OCI-LY3 (cell line): ENCODE measurements at regions not wholly inside any gene's neighbourhood (a gene's known extent, or its start where the extent isn't known, plus 50 kb on each side); places are given as distances from the start of the nearest gene placed in this dataset.

Source experiments
- H2AFZ ChIP-seq: fragments of 200-600, 300-600 bp; shearing (Covaris generic); 2 replicates; pipeline ENCODE4 v1.6.0; 2014; ENCODE audit warnings: antibody characterized with exemption, low read depth, low read length
- H3K27ac ChIP-seq: fragments of 200-600, 300-600 bp; sonication (generic); 2 replicates; pipeline ENCODE4 v1.5.1; 2014; ENCODE audit warnings: mild to moderate bottlenecking, low read length, moderate library complexity, mixed read lengths
- H3K27me3 ChIP-seq: fragments of 200-600, 300-600 bp; sonication (generic); 2 replicates; pipeline ENCODE4 v1.6.1; 2014; ENCODE audit warnings: low read depth, low read length, mixed read lengths
- H3K36me3 ChIP-seq: fragments of 200-600, 300-600 bp; sonication (generic); replicated peaks from 2 replicates; pipeline ENCODE3; 2014; ENCODE audit warnings: low read depth, low read length, mixed read lengths
- H3K4me1 ChIP-seq: fragments of 300-600, 200-600 bp; sonication (generic); 2 replicates; pipeline ENCODE4 v1.6.1; 2014; ENCODE audit warnings: low read length, mixed read lengths
- H3K4me2 ChIP-seq: fragments of 200-600, 300-600 bp; sonication (generic); 2 replicates; pipeline ENCODE4 v1.6.1; 2014; ENCODE audit warnings: low read length, mixed read lengths
- H3K4me3 ChIP-seq: fragments of 300-600, 200-600 bp; sonication (generic); 2 replicates; pipeline ENCODE4 v1.5.1; 2014; ENCODE audit warnings: antibody characterized with exemption, mild to moderate bottlenecking, low read length, moderate library complexity
- H3K79me2 ChIP-seq: fragments of 300-600, 200-600 bp; shearing (Covaris generic); 2 replicates; pipeline ENCODE4 v1.6.1; 2014; ENCODE audit warnings: mild to moderate bottlenecking, low read length, mixed read lengths
- H3K9ac ChIP-seq: fragments of 300-600, 200-600 bp; shearing (Covaris generic); 2 replicates; pipeline ENCODE4 v1.6.0; 2014; ENCODE audit warnings: mild to moderate bottlenecking, low read length, moderate library complexity
- H3K9me3 ChIP-seq: fragments of 200-600, 300-600 bp; shearing (Covaris generic); 2 replicates; pipeline ENCODE4 v1.6.1; 2014; ENCODE audit warnings: low read length, mixed read lengths; ENCODE audit not compliant: insufficient read depth
- H4K20me1 ChIP-seq: fragments of 200-600, 300-600 bp; sonication (generic); 2 replicates; pipeline ENCODE4 v1.6.1; 2016; ENCODE audit warnings: low read length, mixed read lengths; ENCODE audit not compliant: insufficient read depth
- EZH2phosphoT487 ChIP-seq: fragments of 200-600 bp; shearing (Covaris generic); IDR thresholded peaks from 2 replicates; pipeline ENCODE4 v1.6.1; 2018; ENCODE audit warnings: antibody characterized with exemption, mixed run types, low read depth
- TF ChIP-seq, protein P1 (sequence below): fragments of 200-600, 300-600 bp; sonication (generic); IDR thresholded peaks from 2 replicates; pipeline ENCODE4 v1.5.1; 2014; ENCODE audit warnings: antibody characterized with exemption, low read length, low read depth

DNA sequence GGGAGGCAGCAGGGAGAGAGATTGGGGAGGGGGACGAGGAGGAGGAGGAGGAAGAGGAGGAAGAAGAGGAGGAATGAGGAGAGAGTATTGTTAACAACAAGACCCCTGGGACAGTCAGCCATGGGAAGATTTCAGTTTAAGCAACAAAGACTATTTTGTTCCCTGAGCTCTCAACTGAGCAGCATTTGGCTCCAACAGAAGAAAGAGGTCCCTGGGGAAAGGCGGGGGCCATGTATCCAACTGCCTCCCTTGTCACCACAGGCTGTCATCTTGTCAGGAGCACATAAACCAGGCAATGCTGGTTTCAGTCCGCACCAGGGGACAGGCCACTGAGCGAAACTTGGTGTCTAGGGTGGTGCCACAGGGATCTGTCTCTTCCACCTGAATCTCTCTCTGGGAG is 316.1 kb downstream of the TLE1 start:
- H3K9me3 ChIP-seq = no peaks in the 10 kb centered on the region
- TF ChIP-seq EZH2phosphoT487 = no peak

DNA sequence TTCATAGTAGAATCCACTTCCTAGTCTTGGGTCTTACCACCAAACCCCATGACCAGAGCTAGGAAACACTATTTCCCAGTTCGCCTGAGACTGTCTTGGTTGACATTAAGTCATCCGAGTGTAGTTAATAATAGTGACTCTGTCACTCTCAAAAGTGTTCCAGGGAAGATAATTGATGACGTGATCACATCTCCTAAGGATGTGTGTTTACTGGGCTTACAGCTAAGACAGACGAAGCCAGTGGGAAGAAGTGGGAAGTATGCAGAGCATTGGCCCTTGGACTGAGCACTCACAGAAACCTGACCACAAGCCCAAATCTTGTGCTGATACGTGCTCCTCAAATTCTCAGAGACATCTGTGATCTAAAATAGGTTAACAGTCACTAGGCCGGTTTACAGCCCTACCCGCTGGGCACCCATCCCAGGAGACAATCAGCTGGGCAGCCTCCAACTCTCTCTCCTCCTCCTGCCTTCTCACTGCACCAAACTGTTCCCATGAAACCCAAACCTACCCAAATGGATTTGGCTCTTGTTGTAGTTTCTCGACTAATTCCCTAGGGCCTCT is 316.6 kb downstream of the TLE1 start:
- Histone ChIP-seq H3K4me1 (peaks cover 12% of the 10 kb centered on the region), H3K27ac (no peak overlapping the region), H3K79me2 (no peaks in the 10 kb centered on the region), H3K9me3 (no peaks in the 10 kb centered on the region), H3K4me3 (no peak overlapping the region), H3K36me3 (no peaks in the 10 kb centered on the region), H3K9ac (no peak overlapping the region), H3K4me2 (no peak overlapping the region), H2AFZ (no peak overlapping the region), H3K27me3 (no peaks in the 10 kb centered on the region), H4K20me1 (no peaks in the 10 kb centered on the region)
- TF ChIP-seq EZH2phosphoT487 = no peak

More for the DNA sequence above, 316.1 kb downstream of the TLE1 start:
- Histone ChIP-seq H3K36me3 (no peaks in the 10 kb centered on the region), H3K4me2 (no peak overlapping the region), H3K27ac (no peak overlapping the region), H4K20me1 (no peaks in the 10 kb centered on the region), H3K4me3 (no peak overlapping the region), H3K27me3 (no peaks in the 10 kb centered on the region), H3K4me1 (peaks cover 12% of the 10 kb centered on the region), H2AFZ (no peak overlapping the region), H3K9ac (no peak overlapping the region), H3K79me2 (no peaks in the 10 kb centered on the region)

DNA sequence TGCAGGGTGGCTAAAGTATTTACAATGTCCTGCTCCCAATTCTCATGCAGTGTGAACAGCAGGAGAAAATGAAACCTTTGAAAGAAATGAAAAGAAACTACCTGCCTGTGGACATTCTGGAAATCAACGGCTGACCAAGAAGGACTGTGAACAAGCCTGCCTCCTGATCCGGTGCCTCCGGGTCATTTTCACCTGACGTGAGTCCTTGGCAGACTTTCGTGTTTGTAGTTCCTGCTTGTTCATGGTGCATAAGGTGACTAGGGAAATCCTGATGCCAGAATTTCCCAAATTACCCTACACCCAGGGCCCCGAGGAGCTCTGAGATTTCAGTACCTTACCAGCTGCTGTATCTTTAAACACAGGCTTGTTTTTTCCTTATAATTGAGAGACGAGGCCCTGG is 317.5 kb downstream of the TLE1 start:
- Histone ChIP-seq H3K27me3 (no peaks in the 10 kb centered on the region), H3K27ac (no peak overlapping the region), H3K4me1 (peaks cover 12% of the 10 kb centered on the region), H2AFZ (no peak overlapping the region), H3K9ac (no peak overlapping the region), H3K9me3 (no peaks in the 10 kb centered on the region), H3K4me2 (no peak overlapping the region), H3K4me3 (no peak overlapping the region), H3K79me2 (no peaks in the 10 kb centered on the region), H3K36me3 (no peaks in the 10 kb centered on the region), H4K20me1 (no peaks in the 10 kb centered on the region)
- TF ChIP-seq, protein P1, sequence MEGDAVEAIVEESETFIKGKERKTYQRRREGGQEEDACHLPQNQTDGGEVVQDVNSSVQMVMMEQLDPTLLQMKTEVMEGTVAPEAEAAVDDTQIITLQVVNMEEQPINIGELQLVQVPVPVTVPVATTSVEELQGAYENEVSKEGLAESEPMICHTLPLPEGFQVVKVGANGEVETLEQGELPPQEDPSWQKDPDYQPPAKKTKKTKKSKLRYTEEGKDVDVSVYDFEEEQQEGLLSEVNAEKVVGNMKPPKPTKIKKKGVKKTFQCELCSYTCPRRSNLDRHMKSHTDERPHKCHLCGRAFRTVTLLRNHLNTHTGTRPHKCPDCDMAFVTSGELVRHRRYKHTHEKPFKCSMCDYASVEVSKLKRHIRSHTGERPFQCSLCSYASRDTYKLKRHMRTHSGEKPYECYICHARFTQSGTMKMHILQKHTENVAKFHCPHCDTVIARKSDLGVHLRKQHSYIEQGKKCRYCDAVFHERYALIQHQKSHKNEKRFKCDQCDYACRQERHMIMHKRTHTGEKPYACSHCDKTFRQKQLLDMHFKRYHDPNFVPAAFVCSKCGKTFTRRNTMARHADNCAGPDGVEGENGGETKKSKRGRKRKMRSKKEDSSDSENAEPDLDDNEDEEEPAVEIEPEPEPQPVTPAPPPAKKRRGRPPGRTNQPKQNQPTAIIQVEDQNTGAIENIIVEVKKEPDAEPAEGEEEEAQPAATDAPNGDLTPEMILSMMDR = no peak
- no peak for TF ChIP-seq EZH2phosphoT487

DNA sequence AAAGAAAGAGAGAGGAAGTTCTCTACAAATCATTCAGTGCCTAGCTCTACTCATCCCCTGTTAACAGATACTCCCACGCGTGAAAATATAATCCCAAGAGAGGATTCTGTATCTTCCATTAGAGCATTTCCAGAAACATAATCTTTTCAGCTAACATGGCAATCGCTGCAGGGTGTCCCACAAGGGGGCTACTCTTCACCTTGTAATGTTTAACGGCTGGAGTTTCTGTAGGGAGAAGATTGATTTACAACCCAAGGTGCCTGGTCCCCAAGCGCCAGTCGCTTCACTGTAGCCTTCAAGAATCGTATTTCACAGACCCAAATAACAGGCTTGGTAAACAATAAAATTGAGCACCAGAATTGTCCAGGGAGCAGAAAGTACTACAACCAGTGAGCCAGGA is 318.7 kb downstream of the TLE1 start:
- no peaks in the 10 kb centered on the region for H4K20me1 ChIP-seq
- H3K4me2 ChIP-seq = no peak overlapping the region
- TF ChIP-seq EZH2phosphoT487 = no peak
- TF ChIP-seq, protein P1 = no peak
- H3K9me3 ChIP-seq = no peaks in the 10 kb centered on the region
- no peaks in the 10 kb centered on the region for H3K27me3 ChIP-seq
- no peak overlapping the region for H3K27ac ChIP-seq
- H3K4me3 ChIP-seq = no peak overlapping the region
- no peak overlapping the region for H2AFZ ChIP-seq
- H3K4me1 ChIP-seq = peaks cover 12% of the 10 kb centered on the region
- no peak overlapping the region for H3K9ac ChIP-seq
- H3K36me3 ChIP-seq = no peaks in the 10 kb centered on the region
- no peaks in the 10 kb centered on the region for H3K79me2 ChIP-seq

DNA sequence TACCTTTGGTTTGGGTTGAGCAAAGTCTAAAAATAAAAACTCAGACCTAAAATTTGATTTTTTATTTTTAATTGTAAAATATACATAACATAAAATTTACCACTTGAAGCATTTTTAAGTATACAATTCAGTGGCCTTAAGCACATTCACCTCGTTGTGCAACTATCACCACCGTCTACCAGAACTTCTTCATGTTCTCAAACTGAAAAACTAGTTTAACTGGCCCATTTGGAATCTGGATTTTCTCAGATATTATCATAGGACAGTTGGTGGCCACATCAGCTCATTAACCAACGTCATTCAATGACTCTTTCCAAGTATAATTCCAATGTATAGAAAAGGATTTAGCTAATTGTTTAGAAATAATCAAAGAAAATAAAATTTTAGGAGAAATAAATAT is 319.3 kb downstream of the TLE1 start:
- no peak overlapping the region for H3K27ac ChIP-seq
- H3K4me1 ChIP-seq = peaks cover 12% of the 10 kb centered on the region
- H3K4me2 ChIP-seq = no peak overlapping the region
- H3K36me3 ChIP-seq = no peaks in the 10 kb centered on the region
- TF ChIP-seq, protein P1 = no peak
- H3K9me3 ChIP-seq = no peaks in the 10 kb centered on the region
- no peaks in the 10 kb centered on the region for H3K27me3 ChIP-seq
- H4K20me1 ChIP-seq = no peaks in the 10 kb centered on the region
- no peak overlapping the region for H3K4me3 ChIP-seq
- H3K9ac ChIP-seq = no peak overlapping the region
- no peaks in the 10 kb centered on the region for H3K79me2 ChIP-seq
- H2AFZ ChIP-seq = no peak overlapping the region
